Left kidney (tissue), 1 donor: ENCODE measurements at regions not wholly inside any gene's neighbourhood (a gene's known extent, or its start where the extent isn't known, plus 50 kb on each side); places are given as distances from the start of the nearest gene placed in this dataset.
A peak's percentile ranks its signal among the peaks of the same experiment; 100 is the strongest.
"Not testable (repeated sequence)": the region's sequence is repeated elsewhere in the genome, so short reads cannot be mapped to it uniquely, and the experiment has no call there.

ENCODE experiments used
- DNase-seq: peaks from one replicate; pipeline ENCODE4 v3.0.0-alpha.2; 2013

DNA sequence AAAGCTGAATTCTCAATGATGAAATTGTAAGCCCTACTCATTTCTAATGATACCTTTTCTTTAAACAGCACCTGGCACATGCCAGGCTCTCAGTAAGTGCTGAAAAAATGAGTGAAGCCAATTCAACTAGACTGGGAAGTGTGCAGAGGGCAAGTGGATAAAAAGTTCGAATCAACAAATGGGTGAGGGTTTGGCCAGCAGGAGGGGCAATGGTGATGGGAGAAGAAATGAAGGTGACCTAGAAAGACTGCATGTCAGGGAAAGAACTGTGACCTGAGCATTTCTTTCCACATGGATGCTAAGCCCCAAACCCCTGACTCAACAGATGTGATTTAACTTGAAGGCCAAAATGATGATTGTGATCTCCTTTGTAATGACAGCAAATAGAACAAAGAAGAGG lies 54.6 kb downstream of the DKK1 start:
- no peak for DNase-seq

DNA sequence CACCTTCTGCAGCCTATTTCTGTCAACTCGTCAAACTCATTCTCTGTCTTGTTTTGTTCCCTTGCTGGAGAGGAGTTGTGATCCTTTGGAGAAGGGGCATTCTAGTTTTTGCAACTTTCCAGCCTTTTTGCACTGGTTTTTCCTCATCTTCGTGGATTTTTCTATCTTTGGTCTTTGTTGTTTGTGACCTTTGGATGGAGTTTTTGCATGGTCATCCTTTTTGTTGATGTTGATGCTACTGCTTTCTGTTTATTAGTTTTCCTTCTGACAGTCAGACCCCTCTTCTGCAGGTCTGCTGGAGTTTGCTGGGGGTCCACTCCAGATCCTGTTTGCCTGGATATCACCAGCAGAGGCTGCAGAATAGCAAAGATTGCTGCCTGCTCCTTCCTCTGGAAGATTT lies 60.1 kb downstream of the DKK1 start:
- DNase-seq, result not testable (repeated sequence)

DNA sequence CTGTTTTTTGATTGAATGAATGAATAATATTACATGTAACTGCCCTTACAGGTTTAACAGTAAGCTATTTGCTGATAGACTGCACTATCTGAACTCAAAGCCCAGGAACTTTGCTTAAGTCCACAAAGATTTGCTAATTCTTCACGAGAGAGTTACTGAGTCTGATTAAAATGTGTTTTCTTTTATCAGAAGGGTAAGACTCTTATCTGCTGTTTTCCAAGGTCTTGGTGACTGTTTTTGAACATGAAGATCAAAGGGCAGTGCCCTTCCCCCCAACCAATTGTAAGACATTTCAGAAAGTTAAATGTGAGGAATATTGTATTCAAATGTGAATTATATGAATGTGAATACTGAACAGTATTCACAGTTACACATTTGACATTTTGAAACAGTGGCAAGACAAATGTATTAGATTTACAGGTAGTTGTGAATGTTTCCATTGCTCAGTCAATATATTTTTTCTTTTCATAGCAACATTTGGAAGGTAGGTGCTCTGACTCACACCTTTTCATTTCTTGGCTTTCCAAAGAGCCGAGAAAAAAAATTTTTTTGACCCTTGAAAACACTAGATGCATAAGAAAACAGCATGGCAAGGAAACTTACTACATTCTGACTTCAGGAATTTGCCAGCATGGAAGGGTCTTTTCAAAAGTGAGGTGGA lies 62.7 kb downstream of the DKK1 start:
- DNase-seq, result no peak

DNA sequence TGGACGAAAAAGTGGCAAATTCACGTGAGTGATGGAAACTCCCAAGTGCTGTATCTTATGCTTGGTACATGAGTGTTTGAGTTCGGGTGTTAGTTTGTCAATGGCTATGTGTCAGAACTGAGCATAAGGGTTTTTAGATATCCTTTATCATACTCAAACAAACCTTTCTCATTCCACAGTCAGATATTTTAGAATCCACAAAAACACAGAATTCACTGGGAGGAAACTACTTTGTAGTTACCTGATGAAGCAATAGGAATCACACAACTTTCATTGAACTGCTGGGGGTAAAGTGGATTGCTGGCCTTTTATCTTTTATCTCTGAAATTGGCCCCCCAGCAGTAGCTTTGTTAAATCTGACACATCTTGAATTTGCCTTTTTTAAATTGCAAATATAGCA lies 64.0 kb downstream of the DKK1 start:
- DNase-seq, result no peak

DNA sequence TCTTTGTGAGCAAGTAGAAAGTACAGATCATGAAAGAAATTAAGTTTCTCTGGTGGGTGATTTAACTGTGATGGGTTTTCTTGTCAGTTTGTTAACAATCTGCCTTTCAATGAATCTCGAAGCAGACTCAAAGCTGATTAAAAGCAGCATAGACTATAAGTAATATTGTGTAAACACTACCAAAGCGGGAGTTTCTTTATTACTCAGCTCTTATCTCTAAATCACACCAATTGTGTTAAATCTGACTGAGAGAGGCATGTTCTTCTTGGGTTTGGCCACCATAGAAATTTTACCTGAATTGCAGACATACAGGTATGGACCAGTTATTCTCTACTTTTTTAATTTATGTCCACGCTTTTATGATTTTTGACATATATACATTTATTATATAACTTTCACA lies 65.2 kb downstream of the DKK1 start:
- no peak for DNase-seq

DNA sequence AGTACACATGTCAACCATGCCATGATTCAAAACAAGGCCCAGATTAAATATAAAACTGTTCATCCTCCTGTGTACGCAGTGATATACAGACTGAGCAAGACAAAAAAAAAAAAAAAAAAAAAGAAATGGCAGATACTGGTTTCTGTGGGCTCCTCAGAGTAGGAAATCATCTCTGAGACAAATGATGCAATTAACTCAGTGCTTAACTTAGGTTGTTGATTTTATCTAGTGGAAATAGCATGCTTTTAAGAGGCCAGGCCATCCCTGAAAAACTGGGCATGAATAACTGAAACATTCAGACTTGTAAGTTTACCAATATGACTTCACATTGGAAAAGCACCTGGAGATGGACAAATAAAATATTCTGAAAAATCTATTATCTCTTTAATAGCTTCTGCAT lies 69.0 kb downstream of the DKK1 start:
- DNase-seq, result no peak

DNA sequence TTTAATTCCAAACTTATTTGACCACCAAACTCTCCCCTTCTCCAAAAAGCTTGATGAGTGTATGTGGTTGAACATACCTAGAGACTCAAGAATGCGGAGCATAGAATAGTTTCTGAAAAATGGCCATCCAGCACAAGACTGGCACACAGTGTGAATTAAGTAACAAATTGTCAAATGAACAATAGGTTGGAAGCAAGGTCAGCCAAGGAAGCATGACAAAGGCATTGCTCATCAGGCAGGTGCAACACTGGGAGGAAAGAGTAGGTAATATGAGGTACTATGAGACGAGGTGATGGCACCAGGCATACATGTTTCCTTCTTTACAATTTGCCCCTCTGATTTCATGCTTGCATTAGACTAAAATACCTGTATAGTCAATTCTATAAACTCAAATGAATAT lies 73.7 kb downstream of the DKK1 start:
- DNase-seq, result no peak

DNA sequence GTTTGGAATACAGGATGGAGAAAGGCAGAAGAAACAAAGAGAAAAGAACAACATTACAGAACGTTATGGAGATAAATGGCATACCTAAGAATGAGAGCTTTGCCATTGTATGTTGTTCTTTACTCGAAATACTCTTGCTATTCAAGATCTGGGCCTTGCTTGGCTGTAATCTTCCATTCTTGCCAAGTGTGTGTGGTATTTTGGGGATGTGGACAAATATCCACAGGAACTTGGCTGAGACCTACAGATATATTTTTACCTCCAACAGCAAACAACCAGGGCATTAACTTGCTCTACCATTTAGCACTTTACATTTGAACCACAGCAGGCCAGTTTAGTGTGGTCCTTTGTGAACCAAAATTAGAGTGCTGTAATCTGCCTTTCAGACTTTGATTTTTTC lies 76.3 kb downstream of the DKK1 start:
- no peak for DNase-seq

DNA sequence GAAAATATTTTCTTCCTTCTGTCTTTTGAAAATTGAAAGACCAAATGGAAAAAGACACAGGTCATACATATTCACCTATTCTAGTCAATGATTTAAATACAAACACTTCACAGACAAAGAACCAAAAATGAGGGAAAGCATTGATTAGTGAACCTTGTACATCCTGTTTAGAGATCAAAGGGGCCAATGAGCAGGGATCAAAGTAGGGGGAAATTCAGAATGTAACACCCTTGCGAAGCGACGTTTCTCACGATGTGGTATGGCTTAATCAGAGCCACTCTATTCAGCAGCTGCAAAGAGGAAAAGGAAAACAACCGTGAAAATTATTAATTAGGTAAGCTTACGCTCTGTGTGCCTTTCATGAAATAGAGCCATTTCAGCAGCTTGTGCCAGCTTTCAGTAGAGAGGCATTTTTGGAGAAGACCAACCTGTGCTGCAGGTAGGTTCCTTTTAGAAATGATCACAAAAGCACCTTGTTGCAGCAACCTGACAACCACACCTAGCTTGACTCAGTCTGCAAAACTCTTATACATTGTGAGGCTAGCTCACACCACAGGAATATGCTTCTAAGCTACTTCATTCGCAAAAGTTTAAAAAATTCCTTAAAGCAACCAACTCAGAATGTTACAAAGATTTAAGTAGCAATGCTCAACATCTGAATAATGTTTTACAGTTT lies 78.0 kb downstream of the DKK1 start:
- DNase-seq, result peak; percentile 3

DNA sequence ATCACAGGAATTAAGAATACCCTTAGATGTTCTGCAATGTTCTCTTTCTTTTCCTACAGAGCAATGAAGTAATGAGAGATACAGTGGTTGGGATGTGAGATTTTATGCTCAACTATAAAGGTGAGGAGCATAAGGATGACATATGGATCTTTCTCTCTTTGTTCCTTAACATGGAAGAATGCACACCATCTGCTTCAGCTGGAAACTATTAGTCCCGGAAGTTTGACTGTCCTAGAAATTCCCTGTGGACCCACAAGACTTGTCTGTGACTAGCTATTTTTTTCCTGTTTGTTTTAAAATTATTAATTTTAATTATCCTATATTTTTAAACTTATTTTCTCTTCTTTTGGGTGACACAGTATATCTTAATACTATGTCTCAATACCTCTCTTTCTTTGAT lies 80.2 kb downstream of the DKK1 start:
- DNase-seq, result no peak

DNA sequence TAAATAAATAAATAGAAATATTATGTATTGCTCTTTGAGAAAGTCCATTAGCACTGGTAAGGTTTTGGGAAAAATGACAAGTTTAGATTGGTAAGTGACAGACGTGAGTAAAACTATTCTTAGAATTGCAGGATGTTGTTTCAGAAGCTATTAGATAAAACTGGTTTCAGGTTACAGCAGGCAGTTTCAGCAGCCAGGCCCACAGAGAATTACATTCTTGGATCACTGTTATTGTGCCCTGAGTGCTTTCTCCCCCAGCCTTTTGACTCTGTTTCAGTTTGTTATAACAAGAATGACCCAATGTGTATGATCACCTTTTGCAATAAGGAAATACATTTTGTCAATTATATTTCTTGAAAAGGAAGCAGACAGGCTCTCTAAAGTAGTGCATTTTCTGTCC lies 86.5 kb downstream of the DKK1 start:
- no peak for DNase-seq

DNA sequence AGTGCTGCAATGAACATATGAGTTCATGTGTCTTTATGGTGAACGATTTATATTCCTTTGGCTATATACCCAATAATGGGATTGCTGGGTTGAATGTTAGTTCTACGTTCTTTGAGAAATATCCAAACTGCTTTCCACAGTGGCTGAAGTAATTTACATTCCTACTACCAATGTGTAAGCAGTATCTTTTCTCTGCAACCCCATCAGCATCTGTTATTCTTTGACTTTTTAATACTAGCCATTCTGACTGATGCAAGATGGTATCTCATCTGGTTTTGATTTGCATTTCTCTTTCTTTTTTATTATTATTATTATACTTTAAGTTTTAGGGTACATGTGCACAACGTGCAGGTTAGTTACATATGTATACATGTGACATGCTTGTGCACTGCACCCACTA lies 89.7 kb downstream of the DKK1 start:
- DNase-seq, result not testable (repeated sequence)

DNA sequence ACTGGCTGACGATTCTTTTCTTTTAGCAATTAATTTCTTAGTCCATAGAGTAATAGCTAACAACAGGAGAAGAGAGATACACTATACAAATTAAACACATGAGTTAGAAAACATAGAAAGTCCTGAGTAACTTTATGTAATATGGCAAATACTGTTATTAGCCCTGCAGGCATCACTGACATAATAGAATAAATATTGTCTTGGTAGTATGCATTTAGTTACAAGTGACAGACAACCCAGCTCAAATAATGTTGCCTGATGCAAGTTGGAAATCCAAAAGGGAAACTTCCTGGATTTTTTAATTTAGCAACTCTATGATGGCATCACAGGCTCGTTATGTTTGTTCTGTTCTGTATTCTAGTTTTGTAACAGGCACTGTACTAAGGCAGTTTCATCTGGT lies 95.1 kb downstream of the DKK1 start:
- DNase-seq, result no peak

DNA sequence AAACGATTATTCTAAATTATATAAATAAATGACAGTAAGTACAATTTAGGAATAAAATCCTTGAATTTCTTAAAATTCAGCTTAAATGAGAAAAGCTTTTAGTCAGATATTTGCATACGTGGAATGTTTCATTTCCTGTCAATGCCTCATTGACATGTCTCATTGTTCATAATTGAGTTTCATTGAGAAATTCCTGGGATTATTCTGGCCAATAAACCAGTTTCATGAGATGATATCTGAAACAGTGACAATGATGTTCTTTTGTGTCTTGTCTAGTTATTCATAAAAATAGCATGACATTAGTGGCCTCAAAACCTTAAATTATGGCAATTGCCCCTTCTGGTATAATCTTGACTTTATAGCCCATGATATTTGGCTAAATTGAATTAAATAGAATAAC lies 95.8 kb downstream of the DKK1 start:
- no peak for DNase-seq

DNA sequence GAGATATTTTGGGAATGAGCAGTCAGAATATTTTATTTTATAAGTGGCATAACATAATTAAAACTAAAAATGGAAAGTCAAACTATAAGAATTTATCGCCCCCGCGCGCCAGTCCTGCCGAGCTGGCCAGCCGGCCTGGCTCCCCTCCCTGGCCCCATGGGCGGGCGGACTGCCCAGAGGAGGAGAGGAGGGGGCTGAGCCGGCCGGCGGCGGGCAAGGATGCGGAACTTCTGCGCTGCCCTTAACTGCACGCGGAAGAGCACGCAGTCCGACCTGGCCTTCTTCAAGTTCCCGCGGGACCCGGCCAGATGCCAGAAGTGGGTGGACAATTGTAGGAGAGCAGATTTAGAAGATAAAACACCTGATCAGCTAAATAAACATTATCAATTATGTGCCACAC lies 96.8 kb downstream of the DKK1 start:
- DNase-seq, result no peak

DNA sequence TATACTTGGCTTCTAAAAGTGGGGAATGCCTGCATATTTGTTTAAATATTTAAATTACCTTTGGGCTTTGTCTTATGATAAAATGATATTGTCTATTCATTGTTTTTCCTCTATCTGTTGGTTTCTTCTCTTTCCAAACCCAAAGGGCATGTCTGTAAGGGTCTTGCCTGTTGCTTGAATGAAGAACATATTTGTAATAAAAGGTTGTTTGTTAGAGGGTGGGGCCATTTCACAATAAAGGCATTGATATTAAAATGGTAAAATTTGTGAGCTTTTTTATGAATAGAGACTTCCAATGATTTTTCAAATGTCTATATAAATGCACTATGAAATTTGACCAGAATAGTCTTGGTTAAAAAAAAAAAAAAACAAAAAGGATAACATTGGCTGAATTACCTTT lies 105.2 kb downstream of the DKK1 start:
- DNase-seq, result no peak

DNA sequence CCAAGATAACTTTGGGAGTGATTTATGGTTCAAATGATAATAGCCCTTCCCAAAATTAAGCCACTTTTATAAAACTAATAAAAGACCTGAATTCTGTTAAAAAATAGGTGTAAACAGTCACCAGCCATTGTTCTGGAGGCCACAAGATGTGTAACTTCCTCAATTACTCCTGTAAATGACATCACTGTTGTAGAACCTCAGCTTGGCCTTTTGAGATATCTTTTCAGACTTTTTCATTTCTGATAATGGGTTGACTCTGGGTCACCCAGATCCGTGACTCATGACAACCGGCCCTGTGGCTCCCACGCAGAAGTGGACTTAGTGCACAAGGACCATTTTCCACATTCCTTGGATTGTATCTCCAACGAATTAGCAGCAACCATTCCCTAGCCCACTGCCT lies 106.6 kb downstream of the DKK1 start:
- DNase-seq, result no peak

DNA sequence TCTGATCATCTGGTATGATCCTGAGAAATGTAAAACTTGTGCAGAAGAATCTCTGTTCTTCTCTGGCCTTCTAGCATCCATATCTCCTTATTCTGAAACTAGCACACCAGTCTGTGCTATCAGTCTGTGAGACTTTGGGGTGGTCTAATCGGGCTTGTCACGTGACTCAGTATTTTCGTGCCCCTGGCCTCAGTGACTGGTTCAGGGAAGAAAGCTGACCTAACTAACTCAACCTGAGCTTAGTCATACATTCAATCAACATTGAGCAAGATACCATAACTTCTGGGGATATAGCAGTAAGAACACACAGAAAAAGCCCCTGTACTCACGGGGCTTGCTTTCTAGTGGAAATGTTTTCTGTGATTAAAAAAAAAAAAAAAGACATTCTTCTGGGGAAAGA lies 109.3 kb downstream of the DKK1 start:
- no peak for DNase-seq

DNA sequence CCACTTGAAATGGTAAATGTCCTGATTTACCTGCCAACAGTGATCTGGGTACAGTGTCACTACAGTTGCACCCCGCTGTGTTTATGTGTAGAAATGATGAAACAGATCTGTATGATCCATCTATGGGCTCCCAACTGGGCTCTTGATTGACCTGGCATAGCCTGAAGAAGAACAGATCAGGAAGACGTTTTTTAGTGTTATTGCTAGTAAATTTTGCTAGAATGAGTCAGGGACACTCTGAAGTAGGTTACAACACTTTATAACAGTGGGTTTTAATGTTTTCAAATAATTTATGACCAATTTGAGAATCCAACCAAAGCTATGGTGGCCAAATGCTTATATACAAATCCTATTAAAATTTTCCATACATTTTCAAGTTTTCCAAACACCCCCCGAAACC lies 110.3 kb downstream of the DKK1 start:
- DNase-seq, result no peak

DNA sequence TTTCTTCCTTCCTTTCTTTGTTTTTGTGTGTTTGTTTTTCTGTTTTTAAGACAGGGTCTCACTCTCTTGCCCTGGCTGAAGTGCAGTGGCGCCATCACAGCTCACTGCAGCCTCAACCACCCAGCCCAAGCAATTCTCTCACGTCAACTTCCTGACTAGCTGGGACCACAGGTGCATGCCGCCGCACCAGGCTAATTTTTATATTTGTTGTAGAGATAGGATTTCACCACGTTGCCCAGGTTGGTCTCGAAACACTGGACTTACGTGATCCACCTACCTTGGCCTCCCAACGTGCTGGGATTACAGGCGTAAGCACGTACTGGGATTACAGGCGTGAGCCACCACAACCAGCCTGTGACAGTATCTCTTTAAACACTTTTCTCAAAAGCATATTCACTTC lies 120.7 kb downstream of the DKK1 start:
- DNase-seq, result no peak

DNA sequence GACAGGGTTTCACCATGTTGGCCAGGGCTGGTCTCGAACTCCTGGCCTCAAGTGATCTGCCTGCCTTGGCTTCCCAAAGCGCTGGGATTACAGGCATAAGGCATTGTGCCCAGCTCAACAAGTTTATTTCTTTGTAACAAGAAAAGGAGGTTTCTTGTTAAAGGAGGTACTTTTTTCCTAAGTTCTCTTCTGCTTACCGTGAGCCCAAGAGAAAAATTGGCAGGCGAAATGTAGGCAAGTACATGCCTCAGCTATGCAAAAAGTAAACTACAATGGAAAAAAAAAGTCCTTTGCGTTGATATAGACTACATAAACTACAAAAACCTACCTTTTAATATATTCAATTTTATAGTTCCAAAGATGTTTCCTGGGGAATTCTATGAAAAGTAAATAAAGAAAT lies 122.6 kb downstream of the DKK1 start:
- no peak for DNase-seq

DNA sequence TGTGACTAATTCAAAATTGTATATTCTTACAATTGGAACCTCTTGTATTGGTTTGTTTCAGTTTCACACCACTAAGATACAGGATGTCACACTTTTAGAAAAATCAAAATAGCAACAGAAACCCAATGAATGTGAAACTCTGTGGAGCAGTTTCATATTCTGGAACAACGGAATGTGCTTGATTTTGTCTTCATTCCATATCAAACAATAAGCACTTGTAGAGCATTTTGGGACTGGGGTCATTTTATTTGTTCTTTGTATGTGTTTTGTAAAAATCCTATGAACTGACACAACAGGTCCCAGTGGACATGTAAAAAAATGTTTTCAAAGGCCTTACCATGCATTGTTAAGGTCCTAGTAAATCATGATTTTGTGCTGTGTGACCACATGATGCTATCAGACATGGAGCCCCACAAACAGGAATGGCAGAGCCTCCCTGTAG lies 123.1 kb downstream of the DKK1 start:
- DNase-seq, result no peak

DNA sequence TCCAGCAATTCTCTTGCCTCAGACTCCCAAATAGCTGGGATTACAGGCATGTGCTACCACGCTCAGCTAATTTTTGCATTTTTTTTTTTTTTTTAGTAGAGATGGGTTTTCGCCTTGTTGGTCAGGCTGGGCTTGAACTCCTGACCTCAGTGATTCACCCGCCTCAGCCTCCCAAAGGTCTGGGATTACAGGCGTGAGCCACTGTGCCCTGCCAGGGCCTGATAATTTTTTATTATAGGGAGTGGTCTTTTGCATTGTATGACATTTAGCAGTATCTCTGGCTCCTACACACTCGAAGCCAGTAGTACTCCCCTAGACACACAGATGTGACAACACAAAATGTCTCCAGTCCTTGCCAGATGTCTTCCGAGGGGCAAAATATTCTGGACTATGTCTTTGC lies 124.0 kb downstream of the DKK1 start:
- no peak for DNase-seq

DNA sequence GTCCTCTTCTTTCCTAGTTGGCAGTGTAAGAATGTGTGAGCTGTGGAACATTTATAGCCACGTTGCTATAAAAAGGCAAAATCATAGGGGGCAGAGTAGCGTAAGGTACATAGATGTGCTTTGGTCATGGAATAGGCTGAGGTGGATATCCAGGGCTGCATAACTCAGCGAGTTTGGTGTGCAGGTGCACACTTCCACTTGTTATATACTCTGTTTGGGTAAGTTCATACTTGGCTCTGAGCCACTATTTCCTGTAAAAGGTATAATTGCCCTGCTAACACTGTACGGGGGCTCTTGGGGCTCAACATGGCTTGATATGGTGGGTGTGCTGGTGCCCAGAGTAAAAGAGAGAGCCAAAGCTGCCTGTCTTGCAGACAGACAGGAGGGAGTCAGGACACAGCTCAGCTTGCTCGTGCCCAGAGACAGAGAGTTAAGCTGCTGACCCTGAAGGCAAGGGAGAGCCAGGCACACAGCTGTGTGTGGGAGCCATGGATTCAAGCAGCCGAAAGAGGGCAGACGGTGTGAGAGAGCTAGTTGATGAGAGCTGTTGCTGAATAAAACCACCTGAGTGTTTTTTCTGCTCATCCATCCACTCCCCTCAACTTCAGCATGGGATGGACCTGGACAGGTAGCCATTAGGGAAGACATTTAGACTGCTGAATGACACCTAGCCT lies 126.7 kb downstream of the DKK1 start:
- DNase-seq, result no peak
